Upper lobe of right lung (tissue), 1 donor: ENCODE measurements at regions not wholly inside any gene's neighbourhood (a gene's known extent, or its start where the extent isn't known, plus 50 kb on each side); places are given as distances from the start of the nearest gene placed in this dataset.

Experiments used
- ATAC-seq: fragments of 200-7000 bp; cut with Tn5 transposase; one replicate; pipeline ENCODE4 v1.9.1; 2020; ENCODE audit warnings: mild to moderate bottlenecking, moderate library complexity
- DNase-seq: peaks from one replicate; pipeline ENCODE4 v3.0.0-alpha.2; 2020
- H3K27ac ChIP-seq: fragments of 200-600 bp; one replicate; pipeline ENCODE4 v1.8.0; 2022
- H3K27me3 ChIP-seq: fragments of 200-600 bp; one replicate; pipeline ENCODE4 v1.8.0; 2022; ENCODE audit warnings: mild to moderate bottlenecking
- H3K36me3 ChIP-seq: fragments of 200-600 bp; one replicate; pipeline ENCODE4 v1.8.0; 2022
- H3K4me1 ChIP-seq: fragments of 200-600 bp; one replicate; pipeline ENCODE4 v1.8.0; 2022
- H3K4me3 ChIP-seq: fragments of 200-600 bp; one replicate; pipeline ENCODE4 v1.8.0; 2022; ENCODE audit warnings: mild to moderate bottlenecking
- H3K9me3 ChIP-seq: fragments of 200-600 bp; one replicate; pipeline ENCODE4 v1.8.0; 2022
- intact Hi-C: fragments of 100-400 bp; cut with DNase I; formaldehyde crosslinking; loops from one replicate; pipeline ENCODE4 v1.11.0; 2022
- TF ChIP-seq, protein P1 (sequence below): fragments of 200-600 bp; IDR thresholded peaks from one replicate; pipeline ENCODE4 v1.8.0; 2022; ENCODE audit warnings: antibody characterized with exemption
- donor health status: DM: no; HTN: yes; CAD: no; lungs with severe emphysema.

DNA sequence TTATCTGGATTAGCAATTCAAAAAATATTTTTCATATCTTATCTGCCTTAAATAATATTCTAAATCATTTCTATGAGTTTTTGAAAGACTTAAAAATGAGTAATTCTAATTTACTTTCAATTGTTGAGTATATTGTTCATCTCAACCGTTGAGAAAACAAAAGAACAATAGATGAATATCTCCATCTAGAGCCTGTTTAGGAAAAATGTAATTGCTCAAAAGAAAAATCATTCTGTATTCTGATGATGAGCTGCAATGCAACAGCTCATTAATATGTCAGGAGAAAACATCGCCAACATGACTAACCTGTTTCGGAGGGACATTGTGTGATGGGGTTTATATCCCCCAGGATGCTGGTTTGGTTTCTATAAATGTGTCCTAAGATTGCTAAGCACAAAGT is 417.6 kb downstream of the SUCLG1 start:
- TF ChIP-seq, protein P1, sequence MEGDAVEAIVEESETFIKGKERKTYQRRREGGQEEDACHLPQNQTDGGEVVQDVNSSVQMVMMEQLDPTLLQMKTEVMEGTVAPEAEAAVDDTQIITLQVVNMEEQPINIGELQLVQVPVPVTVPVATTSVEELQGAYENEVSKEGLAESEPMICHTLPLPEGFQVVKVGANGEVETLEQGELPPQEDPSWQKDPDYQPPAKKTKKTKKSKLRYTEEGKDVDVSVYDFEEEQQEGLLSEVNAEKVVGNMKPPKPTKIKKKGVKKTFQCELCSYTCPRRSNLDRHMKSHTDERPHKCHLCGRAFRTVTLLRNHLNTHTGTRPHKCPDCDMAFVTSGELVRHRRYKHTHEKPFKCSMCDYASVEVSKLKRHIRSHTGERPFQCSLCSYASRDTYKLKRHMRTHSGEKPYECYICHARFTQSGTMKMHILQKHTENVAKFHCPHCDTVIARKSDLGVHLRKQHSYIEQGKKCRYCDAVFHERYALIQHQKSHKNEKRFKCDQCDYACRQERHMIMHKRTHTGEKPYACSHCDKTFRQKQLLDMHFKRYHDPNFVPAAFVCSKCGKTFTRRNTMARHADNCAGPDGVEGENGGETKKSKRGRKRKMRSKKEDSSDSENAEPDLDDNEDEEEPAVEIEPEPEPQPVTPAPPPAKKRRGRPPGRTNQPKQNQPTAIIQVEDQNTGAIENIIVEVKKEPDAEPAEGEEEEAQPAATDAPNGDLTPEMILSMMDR, result no peak
- H3K4me1 ChIP-seq, result no peaks in the 10 kb centered on the region
- no peak for DNase-seq
- H3K27ac ChIP-seq, result no peak overlapping the region
- intact Hi-C loops, result no loop called here
- ATAC-seq, result no peak
- no peaks in the 10 kb centered on the region for H3K36me3 ChIP-seq
- no peak overlapping the region for H3K4me3 ChIP-seq
- H3K27me3 ChIP-seq, result no peaks in the 10 kb centered on the region
- H3K9me3 ChIP-seq, result no peaks in the 10 kb centered on the region

- no peak overlapping the region for H3K4me3 ChIP-seq
- H3K27ac ChIP-seq, result no peak overlapping the region
- H3K27me3 ChIP-seq, result no peaks in the 10 kb centered on the region
- intact Hi-C loops, result no loop called here
- DNase-seq (no peak), ATAC-seq (peak; percentile 22)
- TF ChIP-seq, protein P1, result no peak
- no peaks in the 10 kb centered on the region for H3K4me1 ChIP-seq
- H3K9me3 ChIP-seq, result no peaks in the 10 kb centered on the region
- no peaks in the 10 kb centered on the region for H3K36me3 ChIP-seq
These were observed 418.8 kb downstream of the SUCLG1 start for GRCh38 chr2:84040281-84040680.

DNA sequence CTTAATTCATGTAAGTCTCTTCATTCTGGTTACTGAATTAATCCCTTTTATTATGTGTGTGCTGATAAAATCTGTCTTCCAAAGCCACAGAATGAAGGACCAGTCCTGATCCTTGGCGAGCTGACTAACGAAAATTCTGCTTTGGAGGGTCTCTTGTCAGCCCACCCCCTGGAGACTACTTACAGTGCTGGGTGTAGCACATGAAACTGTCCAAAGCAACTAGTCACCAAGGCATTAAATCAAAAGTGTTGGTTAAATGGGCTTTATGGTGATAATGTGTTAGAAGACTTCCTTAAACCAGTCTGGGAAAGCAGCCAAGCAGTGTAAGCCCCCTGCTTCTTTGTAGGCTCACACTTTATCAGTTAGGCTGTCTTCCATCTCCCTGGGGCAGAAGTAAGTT is 420.2 kb downstream of the SUCLG1 start:
- Histone ChIP-seq H3K4me3 (no peak overlapping the region), H3K27ac (no peak overlapping the region), H3K36me3 (no peaks in the 10 kb centered on the region), H3K27me3 (no peaks in the 10 kb centered on the region), H3K4me1 (no peaks in the 10 kb centered on the region), H3K9me3 (no peaks in the 10 kb centered on the region)
- no peak for DNase-seq
- TF ChIP-seq, protein P1, result no peak
- intact Hi-C loops, result no loop called here
- no peak for ATAC-seq

DNA sequence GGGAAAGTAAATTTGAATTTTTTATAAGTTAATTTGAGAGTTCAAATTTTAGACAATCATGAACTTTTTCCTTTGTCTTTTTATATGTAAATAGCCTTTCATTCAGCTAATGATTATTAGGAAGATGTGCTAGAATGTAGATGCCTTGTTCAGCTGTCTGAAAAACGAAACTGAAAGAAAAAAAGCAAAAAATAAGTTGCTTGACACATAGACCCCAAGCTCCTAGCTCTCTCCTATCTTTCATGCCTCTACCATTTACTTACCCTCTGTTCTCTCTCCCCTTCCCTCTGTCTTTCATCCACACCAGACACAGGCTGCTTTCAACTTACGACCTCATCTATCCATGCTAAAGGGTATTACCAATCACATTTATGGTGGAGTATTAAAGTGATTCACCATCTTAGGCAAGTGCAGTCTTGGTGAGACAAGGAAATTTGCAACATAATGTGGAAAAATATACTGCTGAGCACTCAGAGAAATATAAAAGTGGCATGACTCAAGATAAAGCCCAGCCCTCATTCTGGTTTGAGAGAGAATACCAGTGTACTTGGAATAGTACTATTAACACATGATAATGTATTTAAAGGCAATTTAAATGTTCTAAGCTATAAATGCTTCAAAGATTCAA is 425.6 kb downstream of the SUCLG1 start:
- H3K4me3 ChIP-seq, result no peak overlapping the region
- H3K27ac ChIP-seq, result no peak overlapping the region
- DNase-seq (no peak), ATAC-seq (no peak)
- intact Hi-C loops, result no loop called here
- H3K9me3 ChIP-seq, result no peaks in the 10 kb centered on the region
- H3K4me1 ChIP-seq, result no peaks in the 10 kb centered on the region
- no peaks in the 10 kb centered on the region for H3K27me3 ChIP-seq
- no peaks in the 10 kb centered on the region for H3K36me3 ChIP-seq
- TF ChIP-seq, protein P1, result no peak

DNA sequence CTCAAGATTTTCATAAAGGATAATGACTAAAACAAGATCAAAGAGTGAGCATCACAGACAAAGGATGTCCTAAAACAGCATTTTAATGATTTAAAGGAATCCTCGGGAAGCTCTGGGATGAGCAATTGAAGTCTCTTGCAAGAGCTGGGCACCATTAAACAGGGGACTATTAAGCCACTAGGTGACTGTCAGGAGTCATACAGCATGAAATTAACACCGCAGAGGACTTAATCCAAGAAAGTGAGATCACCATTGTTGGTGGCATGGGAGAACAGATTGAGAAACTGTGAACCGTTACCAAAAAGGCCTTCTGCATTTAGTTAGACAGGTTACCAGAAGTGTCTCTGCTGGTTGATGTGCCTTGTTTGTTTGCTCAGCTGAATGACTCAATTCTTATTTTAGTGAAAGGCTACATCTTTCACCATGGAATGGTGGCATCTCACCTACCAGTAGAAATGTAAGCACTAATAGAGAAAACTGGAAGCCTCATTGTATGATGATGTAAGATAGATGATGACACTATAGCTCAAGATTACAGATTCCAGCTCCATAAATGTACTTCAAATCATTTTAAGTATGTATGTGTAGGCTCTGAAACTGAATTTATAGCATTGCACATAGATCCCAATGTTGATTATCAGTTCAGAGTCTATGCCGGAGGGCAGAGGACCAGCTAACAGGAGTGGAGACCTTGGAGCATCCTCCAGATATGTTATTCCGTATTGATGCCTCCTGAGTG is 427.6 kb downstream of the SUCLG1 start:
- Histone ChIP-seq H3K9me3 (no peaks in the 10 kb centered on the region), H3K4me1 (no peaks in the 10 kb centered on the region), H3K27me3 (no peaks in the 10 kb centered on the region), H3K36me3 (no peaks in the 10 kb centered on the region), H3K4me3 (no peak overlapping the region), H3K27ac (no peak overlapping the region)
- TF ChIP-seq, protein P1, result no peak
- ATAC-seq, result no peak
- intact Hi-C loops, result no loop called here
- no peak for DNase-seq
